Lower leg skin (tissue), 4 donors: ENCODE measurements at regions not wholly inside any gene's neighbourhood (a gene's known extent, or its start where the extent isn't known, plus 50 kb on each side); places are given as distances from the start of the nearest gene placed in this dataset.
"Not testable (repeated sequence)": the region's sequence is repeated elsewhere in the genome, so short reads cannot be mapped to it uniquely, and the experiment has no call there.

Experiments
- DNase-seq, 2 donors: peaks; one replicate each; pipeline ENCODE4 v3.0.0-alpha.2; 2019; ENCODE audit warnings: low spot score in 2 of 2
- H3K4me3 ChIP-seq: fragments of 200-600 bp; sonication (generic); 2 replicates; pipeline ENCODE4 v1.5.1; 2017; ENCODE audit warnings: mild to moderate bottlenecking, low read depth; ENCODE audit not compliant: poor library complexity, severe bottlenecking
- POLR2A ChIP-seq, 2 donors: fragments of 450-650 bp; IDR thresholded peaks; one replicate each; pipeline ENCODE4 v1.6.1; 2016 to 2017; ENCODE audit warnings: antibody characterized with exemption in 2 of 2, mild to moderate bottlenecking in 1 of 2, moderate library complexity in 1 of 2
- WGBS, 2 donors: methylation state at CpG; one replicate each; pipeline ENCODE4 v1.1.5; 2018; 5-methylcytosine and 5-hydroxymethylcytosine counted together
- intact Hi-C: fragments of 100-400 bp; cut with DNase I; formaldehyde crosslinking; loops from one replicate; pipeline ENCODE4 v1.15.0; 2023; ENCODE audit warnings: low total_unique reads
- TF ChIP-seq, protein P1 (sequence below), 3 donors: fragments of 450-650 bp; IDR thresholded peaks; one replicate each; pipeline ENCODE4 v1.5.1; 2016; ENCODE audit warnings: antibody characterized with exemption in 3 of 3, mild to moderate bottlenecking in 3 of 3, moderate library complexity in 2 of 3

DNA sequence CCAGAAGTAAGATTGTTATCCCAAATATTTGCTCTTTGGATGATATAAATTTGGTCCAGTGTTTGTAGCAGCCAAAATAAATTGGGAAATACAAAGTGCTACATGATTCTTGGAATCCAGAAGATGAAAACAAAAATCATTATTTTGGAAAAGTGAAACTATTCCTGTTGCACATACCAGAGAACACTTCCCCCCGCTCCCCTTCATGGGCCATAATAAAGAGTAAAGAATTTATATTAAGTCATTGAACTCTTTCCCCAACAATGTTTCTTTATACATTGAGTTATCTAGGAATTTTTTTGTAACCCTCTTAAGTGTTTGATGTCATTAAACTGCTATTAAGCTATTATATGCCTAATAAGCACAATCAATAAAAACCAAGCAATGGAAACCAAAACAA is 490.4 kb upstream of the HS3ST5 start:
- intact Hi-C loops = no loop called here
- no peak for TF ChIP-seq POLR2A (IDR thresholded peaks at IDR 0.05)
- TF ChIP-seq, protein P1, sequence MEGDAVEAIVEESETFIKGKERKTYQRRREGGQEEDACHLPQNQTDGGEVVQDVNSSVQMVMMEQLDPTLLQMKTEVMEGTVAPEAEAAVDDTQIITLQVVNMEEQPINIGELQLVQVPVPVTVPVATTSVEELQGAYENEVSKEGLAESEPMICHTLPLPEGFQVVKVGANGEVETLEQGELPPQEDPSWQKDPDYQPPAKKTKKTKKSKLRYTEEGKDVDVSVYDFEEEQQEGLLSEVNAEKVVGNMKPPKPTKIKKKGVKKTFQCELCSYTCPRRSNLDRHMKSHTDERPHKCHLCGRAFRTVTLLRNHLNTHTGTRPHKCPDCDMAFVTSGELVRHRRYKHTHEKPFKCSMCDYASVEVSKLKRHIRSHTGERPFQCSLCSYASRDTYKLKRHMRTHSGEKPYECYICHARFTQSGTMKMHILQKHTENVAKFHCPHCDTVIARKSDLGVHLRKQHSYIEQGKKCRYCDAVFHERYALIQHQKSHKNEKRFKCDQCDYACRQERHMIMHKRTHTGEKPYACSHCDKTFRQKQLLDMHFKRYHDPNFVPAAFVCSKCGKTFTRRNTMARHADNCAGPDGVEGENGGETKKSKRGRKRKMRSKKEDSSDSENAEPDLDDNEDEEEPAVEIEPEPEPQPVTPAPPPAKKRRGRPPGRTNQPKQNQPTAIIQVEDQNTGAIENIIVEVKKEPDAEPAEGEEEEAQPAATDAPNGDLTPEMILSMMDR (IDR thresholded peaks at IDR 0.05) = no peak
- DNase-seq = no peak
- 75 to 80% methylated on average over 1 of the region's 1 CpG for WGBS, 2 donors
- H3K4me3 ChIP-seq = no peak overlapping the region

DNA sequence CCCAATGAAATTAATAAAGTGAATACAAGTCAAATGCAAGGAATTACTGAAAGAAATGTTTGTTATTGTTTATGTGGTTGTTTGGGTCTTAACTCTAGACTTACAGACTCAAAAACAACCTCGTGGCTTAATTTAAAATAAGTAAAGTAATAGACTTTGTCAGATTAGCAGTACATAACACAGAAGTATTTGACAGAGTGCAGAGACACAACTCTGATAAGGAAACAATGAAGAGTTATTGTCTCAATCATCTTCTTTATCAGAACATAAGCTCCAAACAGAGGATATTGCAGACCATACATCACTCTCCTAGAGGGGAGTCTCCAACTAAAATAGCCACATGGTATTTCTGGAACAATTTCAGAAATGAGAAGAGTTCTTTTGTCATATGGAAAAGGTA is 487.7 kb upstream of the HS3ST5 start:
- intact Hi-C loops = no loop called here
- no peak overlapping the region for H3K4me3 ChIP-seq
- 58 to 62% methylated on average over 1 of the region's 1 CpG for WGBS, 2 donors
- DNase-seq = no peak
- no peak for TF ChIP-seq POLR2A (IDR thresholded peaks at IDR 0.05)
- TF ChIP-seq, protein P1 (IDR thresholded peaks at IDR 0.05) = no peak

DNA sequence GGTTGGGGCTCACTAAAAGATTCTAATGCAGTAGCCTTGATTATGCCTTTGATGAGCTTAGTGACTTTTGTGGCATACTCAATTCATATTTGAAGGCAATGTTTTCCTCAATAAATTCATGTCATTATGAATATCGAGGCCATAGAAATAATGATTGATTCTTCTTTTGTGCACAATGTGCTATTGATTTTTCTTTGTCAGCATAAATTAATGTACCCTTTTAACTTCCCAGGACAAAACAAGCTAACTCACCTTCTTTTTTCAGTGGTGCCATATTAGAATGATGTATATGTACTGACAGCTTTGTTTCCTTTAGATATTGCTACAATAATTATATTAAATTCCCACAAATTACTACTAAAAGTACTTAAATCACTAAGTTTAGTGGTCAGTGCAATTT is 484.3 kb upstream of the HS3ST5 start:
- DNase-seq = no peak
- 85 to 89% methylated on average over 1 of the region's 1 CpG for WGBS, 2 donors
- no peak overlapping the region for H3K4me3 ChIP-seq
- intact Hi-C loops = no loop called here
- TF ChIP-seq, protein P1 (IDR thresholded peaks at IDR 0.05) = no peak
- TF ChIP-seq POLR2A (IDR thresholded peaks at IDR 0.05) = no peak

DNA sequence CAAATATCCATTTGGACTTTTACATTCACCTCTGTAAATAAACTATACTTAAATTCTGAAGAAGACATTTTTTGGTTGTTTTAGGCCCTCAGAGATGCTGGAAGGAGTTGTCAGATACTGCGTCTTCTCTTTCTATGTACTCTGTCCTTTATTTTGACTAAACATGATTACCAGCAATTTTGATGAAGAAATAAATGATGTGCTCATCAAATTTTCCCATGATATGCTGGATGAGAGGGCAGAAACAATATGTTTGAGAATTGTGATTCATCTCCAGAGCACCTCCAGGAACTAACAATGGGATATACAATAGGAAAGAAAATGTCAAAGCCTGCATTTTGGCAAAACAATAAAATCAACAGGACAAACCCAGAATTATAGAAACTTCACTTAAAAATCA is 481.6 kb upstream of the HS3ST5 start:
- TF ChIP-seq, protein P1 (IDR thresholded peaks at IDR 0.05) = no peak
- no peak for TF ChIP-seq POLR2A (IDR thresholded peaks at IDR 0.05)
- DNase-seq = no peak
- intact Hi-C loops = no loop called here
- no peak overlapping the region for H3K4me3 ChIP-seq
- WGBS, 2 donors = 89 to 93% methylated on average over 1 of the region's 1 CpG

DNA sequence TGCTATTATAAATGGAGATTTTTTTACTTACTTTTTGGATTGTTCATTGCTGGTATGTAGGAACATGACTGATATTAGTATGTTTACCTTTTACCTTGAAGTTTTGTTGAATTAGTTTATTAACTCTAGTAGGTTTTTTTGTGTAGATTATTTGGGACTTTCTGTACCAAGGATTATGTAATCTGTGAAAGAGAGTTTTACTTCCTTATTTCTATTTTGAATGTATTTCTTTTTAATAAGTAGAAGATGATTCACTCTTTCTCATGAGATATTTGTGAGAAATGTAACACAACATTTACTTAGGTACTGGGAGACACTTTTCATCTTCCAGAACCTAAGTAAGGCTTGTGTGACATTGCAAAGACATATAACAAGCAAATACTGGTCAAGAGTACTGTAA is 473.9 kb upstream of the HS3ST5 start:
- intact Hi-C loops = no loop called here
- no peak for TF ChIP-seq POLR2A (IDR thresholded peaks at IDR 0.05)
- TF ChIP-seq, protein P1 (IDR thresholded peaks at IDR 0.05) = no peak

DNA sequence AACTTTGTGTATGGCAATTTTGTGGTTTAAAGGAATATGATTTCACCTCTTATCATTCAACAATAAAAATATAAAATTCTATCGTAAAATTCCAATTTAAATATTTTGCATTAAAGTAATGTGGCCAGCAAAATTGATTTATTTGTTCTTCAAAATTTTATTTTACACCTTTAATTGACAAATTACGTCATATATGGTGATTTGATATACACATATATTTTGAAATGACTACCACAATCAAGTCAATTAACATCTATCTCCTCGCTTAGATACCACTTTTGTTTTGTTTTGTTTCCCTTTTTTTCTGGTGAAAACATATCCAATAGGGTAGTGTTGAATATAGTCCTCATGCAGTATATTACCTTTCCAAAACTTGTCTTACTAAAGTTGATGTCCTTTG is 467.6 kb upstream of the HS3ST5 start:
- no peak overlapping the region for H3K4me3 ChIP-seq
- TF ChIP-seq POLR2A (IDR thresholded peaks at IDR 0.05) = no peak
- TF ChIP-seq, protein P1 (IDR thresholded peaks at IDR 0.05) = no peak
- 89 to 92% methylated on average over 3 of the region's 3 CpGs for WGBS, 2 donors
- no peak for DNase-seq
- intact Hi-C loops = no loop called here

More for the DNA sequence above, 473.9 kb upstream of the HS3ST5 start:
- DNase-seq = no peak
- no peak overlapping the region for H3K4me3 ChIP-seq

DNA sequence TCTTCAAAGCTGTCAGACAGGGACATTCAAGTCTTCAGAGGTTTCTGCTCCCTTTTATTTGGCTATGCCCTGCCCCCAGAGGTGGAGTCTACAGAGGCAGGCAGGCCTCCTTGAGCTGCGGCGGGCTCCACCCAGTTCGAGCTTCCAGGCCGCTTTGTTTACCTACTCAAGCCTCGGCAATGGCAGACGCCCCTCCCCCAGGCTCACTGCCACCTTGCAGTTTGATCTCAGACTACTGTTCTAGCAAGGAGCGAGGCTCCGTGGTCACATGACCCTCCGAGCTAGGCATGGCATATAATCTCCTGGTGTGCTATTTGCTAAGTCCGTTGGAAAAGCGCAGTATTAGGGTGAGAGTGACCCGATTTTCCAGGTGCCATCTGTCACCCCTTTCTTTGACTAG is 462.6 kb upstream of the HS3ST5 start:
- DNase-seq, intact Hi-C loops, H3K4me3 ChIP-seq: not testable (repeated sequence)
- WGBS, 2 donors = 86 to 93% methylated on average over 12 of the region's 12 CpGs
